ENCODE measurements at regions not wholly inside any gene's neighbourhood (a gene's known extent, or its start where the extent isn't known, plus 50 kb on each side); places are given as distances from the start of the nearest gene placed in this dataset.
"Not testable (repeated sequence)": the region's sequence is repeated elsewhere in the genome, so short reads cannot be mapped to it uniquely, and the experiment has no call there.

DNA sequence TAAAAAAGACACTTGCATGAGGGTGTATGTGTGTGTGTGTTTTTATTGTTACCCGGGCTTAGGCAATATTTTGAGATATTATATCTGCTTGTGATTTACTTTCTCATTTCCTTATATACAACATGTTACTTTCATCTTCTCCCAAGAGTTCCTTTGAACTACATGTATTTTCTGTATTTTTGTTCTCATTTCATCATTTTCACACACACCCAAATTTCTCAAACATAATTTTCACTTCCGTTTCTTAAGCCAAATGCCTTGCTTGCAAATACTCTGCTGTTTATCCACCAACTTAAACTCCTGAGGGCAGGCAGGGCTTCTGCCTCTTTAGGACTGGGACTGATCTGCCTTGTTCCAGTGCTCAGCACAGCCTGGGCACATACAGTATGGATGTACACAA lies 69.3 kb upstream of the FYN start:
- Histone ChIP-seq H3K9ac (ENCODE audit: low read depth in 1 of 2, low read length in 2 of 2) (no peak overlapping the region), H3K36me3 (ENCODE audit: control insufficient read depth in 2 of 2, insufficient read depth in 2 of 2, low read length in 2 of 2) (no peaks in the 10 kb centered on the region), H3K27me3 (ENCODE audit: control insufficient read depth in 2 of 2, insufficient read depth in 2 of 2, low read length in 2 of 2) (no peaks in the 10 kb centered on the region), H3K9me3 (ENCODE audit: control insufficient read depth in 2 of 2, low read length in 2 of 2) (no peaks in the 10 kb centered on the region), H3K4me1 (ENCODE audit: control insufficient read depth in 2 of 2, insufficient read depth in 2 of 2, low read length in 2 of 2) (no peaks in the 10 kb centered on the region), H3K4me3 (ENCODE audit: low read length in 2 of 2) (no peak overlapping the region), H3K27ac (ENCODE audit: low read depth in 2 of 2, low read length in 2 of 2) (no peak overlapping the region)

DNA sequence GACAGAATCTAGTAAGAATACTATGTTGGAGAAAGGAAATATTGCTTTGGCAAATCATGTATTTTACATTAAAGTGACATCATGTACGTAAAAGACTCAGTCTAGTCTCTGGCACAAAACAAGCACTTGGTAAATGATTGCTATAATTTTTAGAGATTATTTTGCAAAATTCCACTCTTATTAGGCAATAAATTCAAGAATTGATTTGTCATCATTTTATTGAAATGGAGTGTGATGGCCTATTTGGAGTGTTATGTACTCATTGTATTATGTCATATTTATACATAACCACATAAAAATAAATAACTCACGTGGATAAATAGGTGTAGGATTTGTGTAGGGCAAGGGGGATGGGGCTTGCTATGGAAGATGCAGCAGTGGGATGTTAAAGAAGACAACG lies 70.0 kb upstream of the FYN start:
- no peaks in the 10 kb centered on the region for H3K27me3 ChIP-seq (ENCODE audit: control insufficient read depth in 2 of 2, insufficient read depth in 2 of 2, low read length in 2 of 2)
- no peak overlapping the region for H3K4me3 ChIP-seq (ENCODE audit: low read length in 2 of 2)
- H3K4me1 ChIP-seq (ENCODE audit: control insufficient read depth in 2 of 2, insufficient read depth in 2 of 2, low read length in 2 of 2), result no peaks in the 10 kb centered on the region
- no peaks in the 10 kb centered on the region for H3K9me3 ChIP-seq (ENCODE audit: control insufficient read depth in 2 of 2, low read length in 2 of 2)
- no peak overlapping the region for H3K27ac ChIP-seq (ENCODE audit: low read depth in 2 of 2, low read length in 2 of 2)
- H3K9ac ChIP-seq (ENCODE audit: low read depth in 1 of 2, low read length in 2 of 2), result no peak overlapping the region
- H3K36me3 ChIP-seq (ENCODE audit: control insufficient read depth in 2 of 2, insufficient read depth in 2 of 2, low read length in 2 of 2), result no peaks in the 10 kb centered on the region

DNA sequence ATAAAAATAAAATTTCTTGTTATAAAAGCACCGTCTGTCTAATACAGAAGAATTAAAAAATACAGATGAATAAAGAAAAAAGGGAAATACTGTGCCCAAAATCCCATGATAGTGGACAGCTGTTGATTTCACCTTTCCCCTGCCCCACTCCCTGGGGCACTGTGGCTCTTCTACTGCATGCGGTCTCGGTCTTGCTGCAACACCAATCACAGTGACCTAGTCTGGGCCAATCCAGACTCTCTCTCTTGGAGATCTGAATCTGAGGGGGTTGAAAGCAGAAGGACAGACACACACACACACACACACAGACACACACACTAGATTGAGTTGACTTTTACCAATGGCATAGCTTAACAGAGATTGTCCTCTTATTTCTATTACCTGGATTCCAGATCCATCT lies 70.5 kb upstream of the FYN start:
- peaks cover 0 to 1% of the 10 kb centered on the region in 2 donors for H3K27me3 ChIP-seq (ENCODE audit: control insufficient read depth in 2 of 2, insufficient read depth in 2 of 2, low read length in 2 of 2)
- H3K36me3 ChIP-seq (ENCODE audit: control insufficient read depth in 2 of 2, insufficient read depth in 2 of 2, low read length in 2 of 2), result no peaks in the 10 kb centered on the region
- no peaks in the 10 kb centered on the region for H3K4me1 ChIP-seq (ENCODE audit: control insufficient read depth in 2 of 2, insufficient read depth in 2 of 2, low read length in 2 of 2)
- H3K27ac ChIP-seq (ENCODE audit: low read depth in 2 of 2, low read length in 2 of 2), result no peak overlapping the region
- no peak overlapping the region for H3K4me3 ChIP-seq (ENCODE audit: low read length in 2 of 2)
- H3K9me3 ChIP-seq (ENCODE audit: control insufficient read depth in 2 of 2, low read length in 2 of 2), result no peaks in the 10 kb centered on the region
- H3K9ac ChIP-seq (ENCODE audit: low read depth in 1 of 2, low read length in 2 of 2), result no peak overlapping the region

GRCh38 chr6:111944541-111944940 lies 71.3 kb upstream of the FYN start:
- peaks cover 0 to 3% of the 10 kb centered on the region in 2 donors for H3K27me3 ChIP-seq (ENCODE audit: control insufficient read depth in 2 of 2, insufficient read depth in 2 of 2, low read length in 2 of 2)
- H3K36me3 ChIP-seq (ENCODE audit: control insufficient read depth in 2 of 2, insufficient read depth in 2 of 2, low read length in 2 of 2), result no peaks in the 10 kb centered on the region
- no peak overlapping the region for H3K4me3 ChIP-seq (ENCODE audit: low read length in 2 of 2)
- H3K4me1 ChIP-seq (ENCODE audit: control insufficient read depth in 2 of 2, insufficient read depth in 2 of 2, low read length in 2 of 2), result no peaks in the 10 kb centered on the region
- H3K9ac ChIP-seq (ENCODE audit: low read depth in 1 of 2, low read length in 2 of 2), result no peak overlapping the region
- no peak overlapping the region for H3K27ac ChIP-seq (ENCODE audit: low read depth in 2 of 2, low read length in 2 of 2)
- H3K9me3 ChIP-seq (ENCODE audit: control insufficient read depth in 2 of 2, low read length in 2 of 2), result no peaks in the 10 kb centered on the region

- no peaks in the 10 kb centered on the region for H3K36me3 ChIP-seq (ENCODE audit: control insufficient read depth in 2 of 2, insufficient read depth in 2 of 2, low read length in 2 of 2)
- H3K4me1 ChIP-seq (ENCODE audit: control insufficient read depth in 2 of 2, insufficient read depth in 2 of 2, low read length in 2 of 2), result no peaks in the 10 kb centered on the region
- H3K9me3 ChIP-seq (ENCODE audit: control insufficient read depth in 2 of 2, low read length in 2 of 2), result no peaks in the 10 kb centered on the region
- no peak overlapping the region for H3K9ac ChIP-seq (ENCODE audit: low read depth in 1 of 2, low read length in 2 of 2)
- peaks cover 5 to 7% of the 10 kb centered on the region in 2 donors for H3K27me3 ChIP-seq (ENCODE audit: control insufficient read depth in 2 of 2, insufficient read depth in 2 of 2, low read length in 2 of 2)
- no peak overlapping the region for H3K27ac ChIP-seq (ENCODE audit: low read depth in 2 of 2, low read length in 2 of 2)
- H3K4me3 ChIP-seq (ENCODE audit: low read length in 2 of 2), result no peak overlapping the region
Measured at GRCh38 chr6:111949546-111949945, 76.3 kb upstream of the FYN start.

DNA sequence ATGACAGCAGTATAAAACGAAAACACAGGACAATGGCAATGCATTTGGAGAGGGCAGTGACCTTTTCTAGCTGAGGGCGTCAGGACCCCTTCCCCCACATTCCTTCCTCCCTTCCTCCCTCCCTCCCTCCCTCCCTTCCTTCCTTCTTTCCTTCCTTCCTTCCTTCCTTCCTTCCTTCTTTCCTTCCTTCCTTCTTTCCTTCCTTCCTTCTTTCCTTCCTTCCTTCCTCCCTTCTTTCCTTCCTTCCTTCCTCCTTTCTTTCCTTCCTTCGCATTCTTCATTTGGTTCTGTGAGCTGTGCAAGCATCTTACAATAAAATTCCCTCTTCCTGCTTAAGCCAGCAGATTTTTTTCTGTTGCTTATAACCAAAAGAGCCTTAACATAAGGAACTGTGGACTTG lies 76.7 kb upstream of the FYN start:
- not testable (repeated sequence) for H3K4me1 ChIP-seq (ENCODE audit: control insufficient read depth in 2 of 2, insufficient read depth in 2 of 2, low read length in 2 of 2); H3K4me3 ChIP-seq (ENCODE audit: low read length in 2 of 2); H3K27ac ChIP-seq (ENCODE audit: low read depth in 2 of 2, low read length in 2 of 2); H3K36me3 ChIP-seq (ENCODE audit: control insufficient read depth in 2 of 2, insufficient read depth in 2 of 2, low read length in 2 of 2); H3K27me3 ChIP-seq (ENCODE audit: control insufficient read depth in 2 of 2, insufficient read depth in 2 of 2, low read length in 2 of 2); H3K9ac ChIP-seq (ENCODE audit: low read depth in 1 of 2, low read length in 2 of 2); H3K9me3 ChIP-seq (ENCODE audit: control insufficient read depth in 2 of 2, low read length in 2 of 2)

GRCh38 chr6:111950661-111951496 lies 77.6 kb upstream of the FYN start:
- no peak overlapping the region for H3K27ac ChIP-seq (ENCODE audit: low read depth in 2 of 2, low read length in 2 of 2)
- H3K9me3 ChIP-seq (ENCODE audit: control insufficient read depth in 2 of 2, low read length in 2 of 2), result no peaks in the 10 kb centered on the region
- H3K9ac ChIP-seq (ENCODE audit: low read depth in 1 of 2, low read length in 2 of 2), result no peak overlapping the region
- H3K36me3 ChIP-seq (ENCODE audit: control insufficient read depth in 2 of 2, insufficient read depth in 2 of 2, low read length in 2 of 2), result no peaks in the 10 kb centered on the region
- H3K4me1 ChIP-seq (ENCODE audit: control insufficient read depth in 2 of 2, insufficient read depth in 2 of 2, low read length in 2 of 2), result no peaks in the 10 kb centered on the region
- H3K27me3 ChIP-seq (ENCODE audit: control insufficient read depth in 2 of 2, insufficient read depth in 2 of 2, low read length in 2 of 2), result peaks cover 5 to 7% of the 10 kb centered on the region in 2 donors
- H3K4me3 ChIP-seq (ENCODE audit: low read length in 2 of 2), result no peak overlapping the region

- no peaks in the 10 kb centered on the region for H3K36me3 ChIP-seq (ENCODE audit: control insufficient read depth in 2 of 2, insufficient read depth in 2 of 2, low read length in 2 of 2)
Measured at GRCh38 chr6:111951497-111952085, 78.3 kb upstream of the FYN start.

GRCh38 chr6:111952274-111952673 lies 79.0 kb upstream of the FYN start:
- H3K4me1 ChIP-seq (ENCODE audit: control insufficient read depth in 2 of 2, insufficient read depth in 2 of 2, low read length in 2 of 2), result no peaks in the 10 kb centered on the region

More at GRCh38 chr6:111951497-111952085, 78.3 kb upstream of the FYN start:
- Histone ChIP-seq H3K27me3 (ENCODE audit: control insufficient read depth in 2 of 2, insufficient read depth in 2 of 2, low read length in 2 of 2) (peaks cover 5 to 7% of the 10 kb centered on the region in 2 donors), H3K4me3 (ENCODE audit: low read length in 2 of 2) (no peak overlapping the region), H3K9me3 (ENCODE audit: control insufficient read depth in 2 of 2, low read length in 2 of 2) (no peaks in the 10 kb centered on the region), H3K9ac (ENCODE audit: low read depth in 1 of 2, low read length in 2 of 2) (no peak overlapping the region), H3K4me1 (ENCODE audit: control insufficient read depth in 2 of 2, insufficient read depth in 2 of 2, low read length in 2 of 2) (no peaks in the 10 kb centered on the region), H3K27ac (ENCODE audit: low read depth in 2 of 2, low read length in 2 of 2) (no peak overlapping the region)

GRCh38 chr6:111952821-111953540 lies 79.7 kb upstream of the FYN start:
- no peak overlapping the region for H3K9ac ChIP-seq (ENCODE audit: low read depth in 1 of 2, low read length in 2 of 2)
- no peak overlapping the region for H3K4me3 ChIP-seq (ENCODE audit: low read length in 2 of 2)
- H3K27me3 ChIP-seq (ENCODE audit: control insufficient read depth in 2 of 2, insufficient read depth in 2 of 2, low read length in 2 of 2), result peaks cover 5 to 7% of the 10 kb centered on the region in 2 donors
- no peaks in the 10 kb centered on the region for H3K9me3 ChIP-seq (ENCODE audit: control insufficient read depth in 2 of 2, low read length in 2 of 2)
- H3K27ac ChIP-seq (ENCODE audit: low read depth in 2 of 2, low read length in 2 of 2), result no peak overlapping the region
- no peaks in the 10 kb centered on the region for H3K4me1 ChIP-seq (ENCODE audit: control insufficient read depth in 2 of 2, insufficient read depth in 2 of 2, low read length in 2 of 2)
- no peaks in the 10 kb centered on the region for H3K36me3 ChIP-seq (ENCODE audit: control insufficient read depth in 2 of 2, insufficient read depth in 2 of 2, low read length in 2 of 2)

More at GRCh38 chr6:111952274-111952673, 79.0 kb upstream of the FYN start:
- H3K9ac ChIP-seq (ENCODE audit: low read depth in 1 of 2, low read length in 2 of 2), result no peak overlapping the region
- no peak overlapping the region for H3K4me3 ChIP-seq (ENCODE audit: low read length in 2 of 2)
- H3K9me3 ChIP-seq (ENCODE audit: control insufficient read depth in 2 of 2, low read length in 2 of 2), result no peaks in the 10 kb centered on the region
- no peak overlapping the region for H3K27ac ChIP-seq (ENCODE audit: low read depth in 2 of 2, low read length in 2 of 2)
- no peaks in the 10 kb centered on the region for H3K36me3 ChIP-seq (ENCODE audit: control insufficient read depth in 2 of 2, insufficient read depth in 2 of 2, low read length in 2 of 2)
- H3K27me3 ChIP-seq (ENCODE audit: control insufficient read depth in 2 of 2, insufficient read depth in 2 of 2, low read length in 2 of 2), result peaks cover 5 to 7% of the 10 kb centered on the region in 2 donors

Data from mucosa of rectum (tissue), 2 donors.